SK-N-SH treated with all-trans-retinoic acid at 6 μM for 48 hours (cell line): ENCODE measurements at regions not wholly inside any gene's neighbourhood (a gene's known extent, or its start where the extent isn't known, plus 50 kb on each side); places are given as distances from the start of the nearest gene placed in this dataset.

ENCODE experiments used
- CSDC2 ChIP-seq: fragments of 250-450 bp; sonication (Bioruptor Pico); IDR thresholded peaks from 2 replicates; pipeline ENCODE4 v1.5.0; 2020; ENCODE audit warnings: mild to moderate bottlenecking, moderate library complexity
- PATZ1 ChIP-seq: fragments of 250-450 bp; sonication (Bioruptor Pico); IDR thresholded peaks from 2 replicates; pipeline ENCODE4 v1.8.0; 2020; ENCODE audit warnings: mild to moderate bottlenecking, moderate library complexity, borderline replicate concordance

- no peak for TF ChIP-seq PATZ1 (CRISPR knock-in tag)
- TF ChIP-seq CSDC2 (CRISPR knock-in tag): no peak
These were observed 395.9 kb upstream of the PODXL start for GRCh38 chr7:131952365-131952764.
